RKO (cell line): ENCODE measurements at regions not wholly inside any gene's neighbourhood (a gene's known extent, or its start where the extent isn't known, plus 50 kb on each side); places are given as distances from the start of the nearest gene placed in this dataset.
A peak's percentile ranks its signal among the peaks of the same experiment; 100 is the strongest.

Source experiments
- DNase-seq: peaks from one replicate; pipeline ENCODE4 v3.0.0-alpha.2; 2016; ENCODE audit warnings: low spot score

GRCh38 chr6:51410453-51410852 is 591.8 kb downstream of the TFAP2B start:
- no peak for DNase-seq

GRCh38 chr6:51411496-51412125 is 592.9 kb downstream of the TFAP2B start:
- DNase-seq = no peak

DNA sequence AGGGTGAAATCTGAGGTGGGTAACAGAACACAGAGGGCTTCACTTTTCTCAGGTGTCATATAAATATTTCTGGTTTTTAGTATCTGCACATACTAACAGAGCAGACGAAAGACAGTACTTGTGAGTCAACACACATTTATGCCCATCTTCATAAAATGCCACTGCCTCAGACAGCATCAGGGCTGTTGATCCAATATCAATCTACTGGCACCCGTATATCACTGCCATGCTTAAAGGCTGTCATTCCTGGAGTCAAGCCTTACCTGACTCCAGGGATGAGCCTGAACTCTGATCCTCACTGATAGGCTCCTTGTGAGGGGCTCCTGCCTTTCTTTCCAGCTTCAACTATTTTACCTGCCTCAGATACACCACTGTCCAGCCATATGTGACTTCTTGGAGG is 595.7 kb downstream of the TFAP2B start:
- no peak for DNase-seq

GRCh38 chr6:51415501-51415900 is 596.8 kb downstream of the TFAP2B start:
- DNase-seq = no peak

- no peak for DNase-seq
These were observed 610.5 kb downstream of the TFAP2B start for GRCh38 chr6:51429017-51429712.

DNA sequence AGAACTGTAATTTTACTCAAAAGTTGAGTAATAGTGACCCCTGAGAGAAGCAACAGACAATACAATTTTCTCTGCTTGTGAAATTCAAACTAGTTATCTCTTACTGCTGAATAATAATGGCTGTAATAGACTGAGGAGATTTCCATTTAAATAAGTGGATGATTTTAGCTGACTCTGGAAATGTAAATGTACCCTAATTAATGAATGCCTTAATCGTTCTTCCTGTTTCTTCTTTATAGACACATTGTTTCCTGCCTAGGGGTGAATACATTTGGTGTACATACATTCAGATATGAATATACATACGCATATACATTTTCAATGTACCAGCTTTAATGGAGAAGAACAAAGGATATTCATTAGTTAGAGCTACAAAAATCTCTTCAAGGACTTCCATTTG is 611.9 kb downstream of the TFAP2B start:
- DNase-seq = no peak

DNA sequence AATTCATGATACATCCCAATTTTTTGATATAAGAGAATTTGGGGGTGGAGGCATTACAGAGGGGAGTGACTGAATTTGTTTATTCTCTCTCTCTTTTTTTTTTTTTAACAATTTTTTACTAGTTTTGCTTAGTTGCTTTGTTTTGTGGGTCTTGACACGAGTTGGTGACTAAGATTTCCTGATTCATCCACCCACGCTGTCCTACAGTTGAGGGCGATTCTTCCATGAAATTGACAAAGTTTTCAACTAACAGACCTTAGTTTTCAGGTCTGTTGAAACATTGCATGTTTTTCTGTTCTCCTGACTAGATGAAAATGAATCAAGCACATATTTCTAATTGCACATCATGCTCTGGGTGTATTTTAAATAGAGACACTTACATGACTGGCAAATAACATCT is 613.8 kb downstream of the TFAP2B start:
- DNase-seq = peak; percentile 40

- DNase-seq = no peak
These were observed 631.7 kb downstream of the TFAP2B start for GRCh38 chr6:51450248-51450957.

GRCh38 chr6:51450958-51451357 is 632.3 kb downstream of the TFAP2B start:
- DNase-seq = no peak

DNA sequence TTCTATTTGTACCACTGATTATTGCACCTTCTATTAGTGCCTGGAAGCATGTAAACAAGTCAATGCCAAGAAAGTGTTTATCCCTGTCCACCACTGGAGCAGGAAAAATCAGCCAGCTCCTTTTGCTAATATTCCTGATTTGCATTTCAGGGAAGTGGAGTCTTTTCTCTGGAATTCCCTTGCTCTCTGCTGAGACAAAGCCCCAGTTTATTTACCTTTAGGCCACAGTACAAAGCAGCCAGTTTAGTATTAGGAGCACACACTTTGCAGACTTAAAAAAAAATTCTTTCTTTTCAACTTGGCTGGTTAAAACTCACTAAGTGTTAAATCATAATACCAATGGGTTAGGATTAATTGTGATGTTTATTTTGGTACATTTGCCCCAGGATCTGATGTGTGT is 631.1 kb downstream of the PKHD1 start:
- no peak for DNase-seq

- no peak for DNase-seq
These were observed 627.5 kb downstream of the PKHD1 start for GRCh38 chr6:51459958-51460357.

GRCh38 chr6:51462896-51463295 is 624.5 kb downstream of the PKHD1 start:
- no peak for DNase-seq

GRCh38 chr6:51463321-51463720 is 624.1 kb downstream of the PKHD1 start:
- DNase-seq = no peak

GRCh38 chr6:51464956-51465355 is 622.5 kb downstream of the PKHD1 start:
- DNase-seq = no peak

- no peak for DNase-seq
These were observed 621.0 kb downstream of the PKHD1 start for GRCh38 chr6:51466427-51466826.

DNA sequence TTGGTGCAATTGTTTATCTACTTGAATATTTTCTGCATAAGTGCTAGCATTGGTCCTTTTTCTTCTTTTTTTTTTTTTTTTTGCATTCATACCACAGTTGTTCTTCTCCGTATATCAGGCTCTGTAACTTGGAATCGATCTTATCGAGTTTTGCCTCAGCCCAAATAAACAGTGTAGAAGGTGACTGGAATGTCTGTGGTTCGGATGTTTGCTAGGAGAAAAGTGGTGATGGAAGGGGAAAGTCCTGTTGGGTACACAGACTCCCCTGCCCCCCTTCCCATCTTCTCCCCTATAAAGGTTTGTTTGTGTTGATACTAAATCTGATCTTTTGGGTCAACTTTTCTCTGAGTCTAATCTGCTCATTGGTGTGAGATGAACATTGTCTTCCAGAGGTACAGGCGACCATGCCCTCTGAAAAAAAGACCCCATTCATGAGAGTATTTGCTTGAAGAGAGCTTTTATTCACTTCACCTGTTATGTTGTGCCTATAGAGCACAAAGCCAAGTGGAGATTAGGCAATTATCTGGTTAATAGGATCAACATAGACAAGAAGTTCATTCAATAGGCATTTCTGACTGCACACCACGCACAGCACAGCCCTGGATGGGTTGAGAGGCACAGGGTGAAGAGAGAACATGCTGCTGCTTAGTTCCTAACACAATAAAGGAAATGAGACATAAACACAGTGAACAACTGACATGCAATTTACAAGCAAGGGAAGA is 620.0 kb downstream of the PKHD1 start:
- DNase-seq = no peak

DNA sequence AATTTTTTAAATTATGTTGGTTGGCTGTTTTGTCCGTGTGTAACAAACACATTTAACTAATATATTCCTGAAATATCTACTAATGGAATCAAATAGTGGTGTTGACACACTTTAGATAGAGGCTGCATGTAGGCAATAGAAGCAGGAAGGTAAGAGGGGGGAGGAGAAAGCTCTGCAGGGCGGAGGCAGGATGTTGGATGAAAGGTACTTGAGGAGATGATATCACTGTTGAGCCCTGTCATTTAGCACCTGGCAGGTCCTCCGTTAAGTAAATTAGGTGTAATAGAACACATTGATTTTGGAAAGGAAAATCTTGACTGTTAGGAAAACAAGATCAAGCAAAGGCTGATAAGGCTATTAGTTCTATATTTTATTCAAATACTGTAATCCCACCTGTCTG is 618.7 kb downstream of the PKHD1 start:
- DNase-seq = no peak

DNA sequence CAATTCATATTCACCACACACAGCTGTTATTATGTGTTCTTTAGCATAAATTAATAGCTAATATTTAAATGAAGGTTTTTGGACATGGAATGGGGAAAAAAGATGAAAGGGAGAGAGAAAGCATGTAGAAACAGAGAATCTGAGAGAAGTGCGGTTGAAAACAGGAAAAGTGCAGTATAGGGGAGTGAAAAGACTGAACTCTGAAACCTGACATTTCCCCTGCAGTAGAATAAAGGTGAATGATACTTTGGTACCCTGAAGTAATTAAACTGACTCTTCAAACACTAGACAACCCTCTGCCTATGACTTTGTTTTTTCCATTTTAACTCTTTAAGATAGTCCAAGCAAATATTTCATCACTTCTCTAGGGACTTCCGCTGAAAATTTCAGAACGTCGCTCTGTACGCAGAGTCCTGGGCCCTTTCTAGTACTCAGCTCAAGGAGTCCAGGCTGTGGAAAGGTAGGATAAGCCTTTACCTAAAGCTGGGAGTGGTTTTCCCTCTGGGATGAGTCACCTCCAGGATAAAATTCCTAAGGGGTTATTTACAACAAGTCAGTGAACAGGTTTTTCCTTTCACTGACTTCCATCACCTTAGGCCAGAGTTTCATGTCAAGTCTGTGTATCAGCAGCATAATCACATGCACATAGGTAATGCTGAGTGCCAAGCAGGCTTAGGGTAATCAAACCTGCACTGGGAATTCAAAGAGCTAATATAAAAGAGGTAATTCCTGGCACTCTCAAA is 614.5 kb downstream of the PKHD1 start:
- DNase-seq = no peak

DNA sequence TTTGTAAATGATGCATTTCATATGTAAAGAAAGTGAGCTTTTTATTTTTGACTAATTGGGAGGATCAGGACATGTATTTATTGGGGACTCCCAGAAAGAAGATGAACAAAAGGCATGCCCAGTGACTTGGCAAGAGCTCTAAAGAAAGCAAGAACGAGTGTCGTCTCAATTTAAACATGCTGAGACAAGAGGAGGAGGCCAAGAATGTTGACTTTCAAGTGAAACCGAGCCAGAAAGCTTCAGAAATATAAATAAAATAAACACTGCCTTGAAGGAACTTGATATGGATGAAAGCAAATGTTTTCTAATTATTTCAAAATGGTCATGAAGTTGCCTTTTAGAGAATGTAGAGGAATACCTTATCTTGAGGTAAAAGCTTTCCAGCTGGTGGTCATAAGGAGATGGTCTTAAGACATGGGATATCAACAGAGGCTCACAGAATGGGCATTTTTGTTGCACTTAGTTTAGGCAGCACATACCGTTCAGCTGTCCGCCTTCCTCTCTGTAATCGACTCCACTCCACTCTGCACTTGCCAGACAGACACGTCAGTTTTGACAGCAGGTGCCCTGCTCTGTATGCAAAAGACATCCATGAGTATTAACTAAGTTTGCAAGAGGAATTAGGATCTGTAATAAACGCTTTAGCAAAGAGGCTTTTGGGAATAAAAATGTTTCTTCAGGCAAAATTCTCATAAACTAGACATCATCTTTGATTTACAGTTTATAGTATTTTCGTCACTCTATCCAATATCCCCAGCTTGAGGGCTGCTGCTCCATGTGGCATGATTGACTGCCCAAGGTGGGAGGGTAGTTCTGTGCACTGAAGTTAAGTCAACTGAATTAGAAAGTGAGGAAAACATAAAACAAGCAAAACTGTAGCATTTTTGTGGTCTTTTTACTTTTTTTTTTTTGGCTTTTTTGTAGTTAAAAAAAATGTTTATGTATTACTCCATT is 613.1 kb downstream of the PKHD1 start:
- no peak for DNase-seq

- no peak for DNase-seq
These were observed 609.6 kb downstream of the PKHD1 start for GRCh38 chr6:51477711-51478311.
